H1 (cell line): ENCODE measurements at regions not wholly inside any gene's neighbourhood (a gene's known extent, or its start where the extent isn't known, plus 50 kb on each side); places are given as distances from the start of the nearest gene placed in this dataset.

ENCODE experiments used
- CTCF ChIA-PET: fragments of 300-600 bp; sonication (Branson Sonifier 250); formaldehyde crosslinking; loops from one replicate; lab custom pipeline; 2021; ENCODE audit not compliant: partially characterized antibody; lab: Charles Lee
- POLR2A ChIA-PET: fragments of 300-600 bp; sonication (Branson Sonifier 250); formaldehyde crosslinking; loops from one replicate; lab custom pipeline; 2021; ENCODE audit warnings: inconsistent platforms; ENCODE audit not compliant: partially characterized antibody; lab: Charles Lee
- DNase-seq, 2 experiments: peaks; one replicate each; pipeline versions ENCODE4 v3.0.0 to v3.0.0-alpha.2; 2010 to 2022; ENCODE audit warnings: low spot score in 2 of 2, low read depth in 1 of 2, mixed read lengths in 1 of 2
- FAIRE-seq: peaks from 2 replicates; lab custom pipeline; 2011; peaks lifted over from hg19 to GRCh38; lab: Jason Lieb, UNC
- H2AFZ ChIP-seq: 2 replicates; pipeline ENCODE4 v1.8.1; 2012; ENCODE audit warnings: low read length, inconsistent platforms
- H2AK5ac ChIP-seq: 2 replicates; pipeline ENCODE4 v1.6.1; 2013; ENCODE audit warnings: low read depth, low read length
- H2BK120ac ChIP-seq: replicated peaks from 2 replicates; pipeline ENCODE3; 2013; ENCODE audit warnings: low read depth, low read length, inconsistent platforms
- H2BK12ac ChIP-seq: 2 replicates; pipeline ENCODE4 v1.6.1; 2013; ENCODE audit warnings: low read depth, low read length
- H2BK15ac ChIP-seq: 2 replicates; pipeline ENCODE4 v1.6.1; 2013; ENCODE audit warnings: low read length
- H2BK20ac ChIP-seq: 2 replicates; pipeline ENCODE4 v1.6.1; 2013; ENCODE audit warnings: low read length
- H2BK5ac ChIP-seq: 2 replicates; pipeline ENCODE4 v1.6.1; 2013; ENCODE audit warnings: low read depth, low read length
- H3K14ac ChIP-seq: 2 replicates; pipeline ENCODE4 v1.6.1; 2013; ENCODE audit warnings: inconsistent platforms; ENCODE audit not compliant: insufficient read length
- H3K18ac ChIP-seq: 2 replicates; pipeline ENCODE4 v1.6.1; 2013; ENCODE audit warnings: low read length; ENCODE audit errors: extremely low read depth
- H3K23ac ChIP-seq: 2 replicates; pipeline ENCODE4 v1.6.1; 2013; ENCODE audit warnings: inconsistent platforms; ENCODE audit not compliant: insufficient read length
- H3K23me2 ChIP-seq: 2 replicates; pipeline ENCODE4 v1.6.1; 2013; ENCODE audit warnings: low read depth, low read length
- H3K27ac ChIP-seq: 2 replicates; pipeline ENCODE4 v1.6.1; 2011; ENCODE audit warnings: low read depth, low read length, inconsistent platforms
- H3K27me3 ChIP-seq, 4 experiments: replicated peaks in 1 of 4; 1 replicate in 1 of 4; 2 replicates in 3 of 4; pipeline versions ENCODE4 v1.6.1 to v1.8.1; 2011 to 2013; ENCODE audit warnings: low read length in 3 of 4, mild to moderate bottlenecking in 3 of 4, inconsistent platforms in 2 of 4, mixed read lengths in 2 of 4, moderate library complexity in 1 of 4; ENCODE audit not compliant: control insufficient read depth in 3 of 4, insufficient read depth in 3 of 4; ENCODE audit errors: extremely low read depth in 1 of 4
- H3K36me3 ChIP-seq, 4 experiments: 2 replicates each; pipeline versions ENCODE4 v1.6.1 to v1.8.1; 2011 to 2013; ENCODE audit warnings: mild to moderate bottlenecking in 4 of 4, low read length in 3 of 4, moderate library complexity in 2 of 4, control low read depth in 1 of 4, inconsistent platforms in 1 of 4; ENCODE audit not compliant: insufficient read depth in 4 of 4, control insufficient read depth in 2 of 4
- H3K4ac ChIP-seq: replicated peaks from 2 replicates; pipeline ENCODE3; 2013; ENCODE audit warnings: low read length, low read depth, mixed read lengths, inconsistent platforms; ENCODE audit not compliant: insufficient read length
- H3K4me1 ChIP-seq, 4 experiments: replicated peaks in 1 of 4; 1 replicate in 1 of 4; 2 replicates in 3 of 4; pipeline versions ENCODE4 v1.6.1 to v1.8.1; 2011 to 2013; ENCODE audit warnings: low read length in 3 of 4, inconsistent platforms in 2 of 4, mixed read lengths in 1 of 4; ENCODE audit not compliant: insufficient read depth in 4 of 4, control insufficient read depth in 3 of 4
- H3K4me2 ChIP-seq, 2 experiments: 2 replicates each; pipeline versions ENCODE4 v1.6.1 to v1.8.1; 2011 to 2013; ENCODE audit warnings: low read depth in 2 of 2, low read length in 2 of 2, control low read depth in 1 of 2, inconsistent platforms in 1 of 2, mild to moderate bottlenecking in 1 of 2; ENCODE audit not compliant: insufficient read depth in 1 of 2
- H3K4me3 ChIP-seq, 4 experiments: fragments of 200-600, 300-600 bp in 1 of 4; sonication (generic), shearing (Covaris generic), sonication (Bioruptor Twin) in 1 of 4; 2 replicates each; pipeline versions ENCODE4 v1.5.1 to v1.8.1; 2011 to 2016; ENCODE audit warnings: low read length in 4 of 4, low read depth in 3 of 4, control low read depth in 2 of 4, inconsistent platforms in 2 of 4, mild to moderate bottlenecking in 2 of 4, mixed read lengths in 1 of 4, moderate library complexity in 1 of 4; ENCODE audit not compliant: insufficient read depth in 2 of 4; ENCODE audit errors: extremely low read depth in 1 of 4
- H3K56ac ChIP-seq: replicated peaks from 2 replicates; pipeline ENCODE3; 2013; ENCODE audit warnings: low read depth, mild to moderate bottlenecking, mixed read lengths, low read length, inconsistent platforms; ENCODE audit not compliant: insufficient read length
- H3K79me1 ChIP-seq: 2 replicates; pipeline ENCODE4 v1.6.1; 2013; ENCODE audit warnings: low read depth, low read length, control low read depth
- H3K79me2 ChIP-seq, 2 experiments: 2 replicates each; pipeline versions ENCODE4 v1.6.1 to v1.8.1; 2012 to 2013; ENCODE audit warnings: low read length in 2 of 2, mild to moderate bottlenecking in 2 of 2, inconsistent platforms in 1 of 2; ENCODE audit not compliant: insufficient read depth in 2 of 2, control insufficient read depth in 1 of 2
- H3K9ac ChIP-seq, 4 experiments: replicated peaks in 1 of 4; 1 replicate in 1 of 4; 2 replicates in 3 of 4; pipeline versions ENCODE4 v1.6.1 to v1.8.1; 2011 to 2013; ENCODE audit warnings: low read depth in 3 of 4, low read length in 3 of 4, control low read depth in 2 of 4, mild to moderate bottlenecking in 2 of 4, moderate library complexity in 2 of 4, inconsistent platforms in 1 of 4; ENCODE audit errors: extremely low read depth in 1 of 4
- H3K9me3 ChIP-seq, 2 experiments: 2 replicates each; pipeline versions ENCODE4 v1.6.1 to v1.8.1; 2012 to 2013; ENCODE audit warnings: mild to moderate bottlenecking in 2 of 2, moderate library complexity in 2 of 2, control low read depth in 1 of 2, inconsistent platforms in 1 of 2, low read depth in 1 of 2, low read length in 1 of 2, mixed read lengths in 1 of 2; ENCODE audit not compliant: insufficient read depth in 2 of 2
- H4K20me1 ChIP-seq, 2 experiments: replicated peaks in 1 of 2; 2 replicates each; pipeline versions ENCODE3 to v1.8.1; 2011 to 2013; ENCODE audit warnings: inconsistent platforms in 2 of 2, low read length in 2 of 2, mild to moderate bottlenecking in 1 of 2; ENCODE audit not compliant: insufficient read depth in 2 of 2, control insufficient read depth in 1 of 2
- H4K5ac ChIP-seq: 2 replicates; pipeline ENCODE4 v1.6.1; 2013; ENCODE audit warnings: low read length, low read depth, mixed read lengths, inconsistent platforms; ENCODE audit not compliant: insufficient read length
- H4K8ac ChIP-seq: 2 replicates; pipeline ENCODE4 v1.8.0; 2013; ENCODE audit warnings: mild to moderate bottlenecking, moderate library complexity, low read length, inconsistent platforms; ENCODE audit not compliant: insufficient read depth; ENCODE audit errors: extremely low read depth
- H4K91ac ChIP-seq: replicated peaks from 2 replicates; pipeline ENCODE3; 2013; ENCODE audit warnings: low read length, mixed read lengths, inconsistent platforms; ENCODE audit not compliant: insufficient read length
- CEBPB ChIP-seq: IDR thresholded peaks from 2 replicates; pipeline ENCODE4 v1.6.1; 2012; ENCODE audit warnings: low read depth, low read length
- CREB1 ChIP-seq: IDR thresholded peaks from 2 replicates; pipeline ENCODE4 v1.6.1; 2012; ENCODE audit warnings: inconsistent platforms
- CTBP2 ChIP-seq: IDR thresholded peaks from 2 replicates; pipeline ENCODE4 v1.7.0; 2011; ENCODE audit warnings: borderline replicate concordance, mild to moderate bottlenecking, moderate library complexity, mixed read lengths, low read length; ENCODE audit not compliant: insufficient read depth, insufficient read length
- CTCF ChIP-seq, 3 experiments: IDR thresholded peaks; 1 replicate in 2 of 3; 2 replicates in 1 of 3; pipeline versions ENCODE4 v1.5.1 to v1.6.1; 2011; ENCODE audit warnings: low read length in 3 of 3, mild to moderate bottlenecking in 3 of 3, inconsistent platforms in 2 of 3, low read depth in 1 of 3, moderate library complexity in 1 of 3; ENCODE audit not compliant: insufficient read depth in 1 of 3; ENCODE audit errors: control extremely low read depth in 1 of 3
- GABPA ChIP-seq: IDR thresholded peaks from 2 replicates; pipeline ENCODE4 v1.6.1; 2011; ENCODE audit warnings: mild to moderate bottlenecking, low read length, moderate library complexity, borderline replicate concordance; ENCODE audit not compliant: insufficient read depth
- RAD21 ChIP-seq, 2 experiments: IDR thresholded peaks in 1 of 2; conservative IDR thresholded peaks in 1 of 2; 2 replicates each; pipeline ENCODE4 v1.6.1; 2011; ENCODE audit warnings: low read depth in 2 of 2, low read length in 2 of 2, improper control_type of control experiment in 1 of 2, inconsistent platforms in 1 of 2, mild to moderate bottlenecking in 1 of 2, moderate library complexity in 1 of 2
- SRF ChIP-seq: IDR thresholded peaks from 2 replicates; pipeline ENCODE4 v1.6.1; 2011; ENCODE audit warnings: mild to moderate bottlenecking, low read depth, low read length, moderate library complexity
- TEAD4 ChIP-seq: IDR thresholded peaks from 2 replicates; pipeline ENCODE4 v1.6.1; 2012; ENCODE audit warnings: low read depth, low read length, inconsistent platforms, mixed read lengths
- YY1 ChIP-seq: IDR thresholded peaks from 2 replicates; pipeline ENCODE4 v1.6.1; 2011; ENCODE audit warnings: low read depth, mild to moderate bottlenecking, low read length
- WGBS, 2 experiments: shearing (Covaris generic) in 1 of 2; methylation state at CpG; one replicate each; pipeline versions ENCODE4 v1.1.6 to v1.1.7; 2013 to 2015; ENCODE audit warnings: low lambda C conversion rate in 2 of 2, mixed read lengths in 2 of 2, inconsistent platforms in 1 of 2, low coverage in 1 of 2, missing lambda C conversion rate in 1 of 2; ENCODE audit not compliant: insufficient replicate concordance in 2 of 2, insufficient coverage in 1 of 2, insufficient read length in 1 of 2; ENCODE audit errors: extremely low coverage in 1 of 2, missing lambda C conversion rate in 1 of 2; 5-methylcytosine and 5-hydroxymethylcytosine counted together

GRCh38 chr14:26163761-26164160 lies 434.1 kb downstream of the NOVA1 start:
- H3K79me1 ChIP-seq, result no peaks in the 10 kb centered on the region
- H3K23ac ChIP-seq, result no peak overlapping the region
- H2BK15ac ChIP-seq, result no peak overlapping the region
- 91% methylated on average over 1 of the region's 1 CpG; no CpG with 5 or more reads in 1 of the 2 experiments for WGBS, 2 experiments
- H3K56ac ChIP-seq, result no peak overlapping the region
- H2AFZ ChIP-seq, result peak overlapping the region; percentile 79; the same call in 1 of the 2 replicates
- H3K14ac ChIP-seq, result no peak overlapping the region
- H3K4me1 ChIP-seq, result no peaks in the 10 kb centered on the region
- no peaks in the 10 kb centered on the region for H3K23me2 ChIP-seq
- DNase-seq (peak in 1 of 2 experiments; percentile 47), FAIRE-seq (peak; percentile 76)
- H4K20me1 ChIP-seq, result no peaks in the 10 kb centered on the region
- no peaks in the 10 kb centered on the region for H3K27me3 ChIP-seq
- H2BK20ac ChIP-seq, result no peak overlapping the region
- ChIA-PET POLR2A (no interaction called here), CTCF (interaction anchor here (0.6 to 5.6 kb wide), 26 partner anchors 11 to 809 kb away, joined by 3 to 47 read pairs (median 4); no protein-coding TSS in a partner anchor)
- no peak overlapping the region for H3K4ac ChIP-seq
- no peak overlapping the region for H2BK12ac ChIP-seq
- no peak overlapping the region for H3K4me3 ChIP-seq
- no peaks in the 10 kb centered on the region for H3K36me3 ChIP-seq
- no peak overlapping the region for H3K18ac ChIP-seq
- H3K4me2 ChIP-seq, result no peak overlapping the region
- H2AK5ac ChIP-seq, result no peak overlapping the region
- no peak overlapping the region for H2BK120ac ChIP-seq
- H3K9me3 ChIP-seq, result no peaks in the 10 kb centered on the region
- H4K8ac ChIP-seq, result no peak overlapping the region
- no peak overlapping the region for H3K9ac ChIP-seq
- no peak overlapping the region for H4K91ac ChIP-seq
- no peak overlapping the region for H2BK5ac ChIP-seq
- no peak overlapping the region for H4K5ac ChIP-seq
- no peaks in the 10 kb centered on the region for H3K79me2 ChIP-seq
- H3K27ac ChIP-seq, result no peak overlapping the region
- no peak for TF ChIP-seq CREB1
- no peak for TF ChIP-seq GABPA
- peak in 2 of 3 experiments; percentile 49 to 59; a peak in 2 of 4 replicates for TF ChIP-seq CTCF (IDR thresholded peaks at IDR 0.05; ENCODE audit: control extremely low read depth in 1 of 3, insufficient read depth in 1 of 3, low read depth in 1 of 3, low read length in 3 of 3)
- peak; percentile 71 to 73 for TF ChIP-seq RAD21 (IDR thresholded peaks at IDR 0.05 in 1 of 2, conservative IDR thresholded peaks at IDR 0.05 in 1 of 2; ENCODE audit: low read depth in 2 of 2, low read length in 2 of 2)
- no peak for TF ChIP-seq CEBPB
- TF ChIP-seq TEAD4, result no peak
- TF ChIP-seq CTBP2, result no peak
- no peak for TF ChIP-seq YY1
- TF ChIP-seq SRF, result no peak
